ENCODE measurements at regions not wholly inside any gene's neighbourhood (a gene's known extent, or its start where the extent isn't known, plus 50 kb on each side); places are given as distances from the start of the nearest gene placed in this dataset.

- TF ChIP-seq, protein P1, sequence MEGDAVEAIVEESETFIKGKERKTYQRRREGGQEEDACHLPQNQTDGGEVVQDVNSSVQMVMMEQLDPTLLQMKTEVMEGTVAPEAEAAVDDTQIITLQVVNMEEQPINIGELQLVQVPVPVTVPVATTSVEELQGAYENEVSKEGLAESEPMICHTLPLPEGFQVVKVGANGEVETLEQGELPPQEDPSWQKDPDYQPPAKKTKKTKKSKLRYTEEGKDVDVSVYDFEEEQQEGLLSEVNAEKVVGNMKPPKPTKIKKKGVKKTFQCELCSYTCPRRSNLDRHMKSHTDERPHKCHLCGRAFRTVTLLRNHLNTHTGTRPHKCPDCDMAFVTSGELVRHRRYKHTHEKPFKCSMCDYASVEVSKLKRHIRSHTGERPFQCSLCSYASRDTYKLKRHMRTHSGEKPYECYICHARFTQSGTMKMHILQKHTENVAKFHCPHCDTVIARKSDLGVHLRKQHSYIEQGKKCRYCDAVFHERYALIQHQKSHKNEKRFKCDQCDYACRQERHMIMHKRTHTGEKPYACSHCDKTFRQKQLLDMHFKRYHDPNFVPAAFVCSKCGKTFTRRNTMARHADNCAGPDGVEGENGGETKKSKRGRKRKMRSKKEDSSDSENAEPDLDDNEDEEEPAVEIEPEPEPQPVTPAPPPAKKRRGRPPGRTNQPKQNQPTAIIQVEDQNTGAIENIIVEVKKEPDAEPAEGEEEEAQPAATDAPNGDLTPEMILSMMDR (IDR thresholded peaks at IDR 0.05; ENCODE audit: control extremely low read depth in 1 of 3, insufficient read depth in 1 of 3, low read depth in 1 of 3, low read length in 3 of 3), result no peak
- no peak for TF ChIP-seq NRF1 (IDR thresholded peaks at IDR 0.05; ENCODE audit: low read depth, low read length)
- no peak for TF ChIP-seq SUZ12 (IDR thresholded peaks at IDR 0.05; ENCODE audit: low read length)
- TF ChIP-seq CHD2 (IDR thresholded peaks at IDR 0.05; ENCODE audit: low read length), result peak; percentile 20; the same call in 1 of the 2 replicates
- no peak for TF ChIP-seq YY1 (IDR thresholded peaks at IDR 0.05; ENCODE audit: low read depth, low read length)
- TF ChIP-seq CEBPB (IDR thresholded peaks at IDR 0.05; ENCODE audit: low read depth, low read length), result no peak
Observed at GRCh38 chr12:125696054-125696453, 630.8 kb downstream of the AACS start (continued).
